Cerebellar nuclear complex (tissue), 1 donor: ENCODE measurements at regions not wholly inside any gene's neighbourhood (a gene's known extent, or its start where the extent isn't known, plus 50 kb on each side); places are given as distances from the start of the nearest gene placed in this dataset.

Experiments used
- DNase-seq, 2 experiments: peaks; one replicate each; lab custom pipeline; 2025; lab: John Stamatoyannopoulos, UW

DNA sequence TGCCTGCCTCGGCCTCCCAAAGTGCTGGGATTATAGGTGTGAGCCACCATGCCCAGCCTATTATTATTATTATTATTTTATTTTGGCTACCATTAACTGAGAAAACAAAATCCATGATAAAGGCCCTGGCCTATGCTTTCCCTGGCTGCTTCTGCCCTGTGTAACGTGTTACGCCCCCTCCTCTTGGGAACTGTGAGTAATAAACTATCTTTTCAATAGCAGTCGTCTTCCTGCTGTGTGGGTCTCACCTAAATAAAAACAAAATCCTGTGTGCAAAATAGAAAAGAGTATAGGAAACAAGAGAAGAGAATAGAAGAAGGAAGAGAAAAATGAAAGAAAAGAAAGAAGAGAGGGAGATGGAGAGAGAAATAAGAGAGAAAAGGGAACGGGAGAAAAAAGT is 237.0 kb downstream of the MIAT start:
- DNase-seq, result no peak

DNA sequence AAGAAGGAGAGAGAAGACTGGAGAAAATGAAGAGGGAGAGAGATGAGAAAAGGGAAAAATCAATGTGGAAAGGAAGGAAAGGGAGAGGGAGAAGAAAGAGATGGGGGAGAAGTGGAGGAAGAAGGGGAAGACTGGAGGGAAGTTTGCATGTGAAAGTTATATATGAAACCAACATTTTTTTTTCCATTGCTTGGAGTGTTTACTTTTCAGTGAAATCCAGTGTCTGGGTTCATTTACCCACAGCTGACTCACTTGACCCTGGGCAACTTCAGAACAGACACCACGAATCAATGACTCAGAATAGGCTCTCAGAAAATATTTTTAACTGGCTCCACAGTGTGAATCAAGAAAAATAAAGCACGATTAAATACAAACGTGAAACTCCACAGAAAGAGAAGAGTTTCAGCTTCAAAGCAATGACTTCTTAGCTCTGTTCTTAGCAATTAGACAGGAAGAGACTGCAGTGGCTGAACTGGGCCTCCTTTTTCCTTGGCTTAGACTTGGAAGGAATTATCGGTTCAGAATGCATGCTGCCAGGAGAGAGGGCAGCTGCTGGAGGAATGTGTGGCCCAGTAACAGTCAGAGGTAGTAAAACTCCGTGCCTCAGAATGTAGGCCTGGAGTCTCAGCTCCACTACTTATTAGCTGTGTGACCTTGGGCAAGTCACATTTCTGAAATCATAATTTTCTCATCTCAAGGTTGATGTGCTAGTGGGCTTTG is 237.5 kb downstream of the MIAT start:
- no peak for DNase-seq

DNA sequence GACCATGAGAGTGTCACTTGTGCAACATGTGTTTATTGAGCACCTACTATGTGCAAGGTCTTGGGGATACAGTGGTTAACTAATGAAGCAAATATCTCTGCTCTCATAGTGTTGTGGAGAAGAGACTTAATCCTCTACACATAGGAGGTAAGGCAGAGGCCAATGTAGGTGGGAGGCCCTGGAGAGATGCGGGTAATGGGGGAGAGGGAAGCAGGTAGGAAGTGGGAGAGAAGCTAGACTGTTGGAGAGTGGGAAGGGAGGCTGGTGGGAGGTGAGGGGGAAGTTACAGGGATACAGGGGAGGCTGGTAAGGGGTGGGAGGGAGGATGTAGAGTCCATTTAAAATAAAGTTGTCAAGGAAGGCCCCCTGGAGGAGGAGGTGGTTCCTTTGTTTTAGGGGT is 240.0 kb downstream of the MIAT start:
- DNase-seq, result no peak

- DNase-seq, result no peak
These were observed 241.7 kb downstream of the MIAT start for GRCh38 chr22:26898946-26899605.

- DNase-seq, result no peak
These were observed 243.4 kb downstream of the MIAT start for GRCh38 chr22:26900787-26901186.

GRCh38 chr22:26901198-26901816 is 243.9 kb downstream of the MIAT start:
- no peak for DNase-seq

GRCh38 chr22:26902401-26903029 is 245.1 kb downstream of the MIAT start:
- DNase-seq, result no peak

DNA sequence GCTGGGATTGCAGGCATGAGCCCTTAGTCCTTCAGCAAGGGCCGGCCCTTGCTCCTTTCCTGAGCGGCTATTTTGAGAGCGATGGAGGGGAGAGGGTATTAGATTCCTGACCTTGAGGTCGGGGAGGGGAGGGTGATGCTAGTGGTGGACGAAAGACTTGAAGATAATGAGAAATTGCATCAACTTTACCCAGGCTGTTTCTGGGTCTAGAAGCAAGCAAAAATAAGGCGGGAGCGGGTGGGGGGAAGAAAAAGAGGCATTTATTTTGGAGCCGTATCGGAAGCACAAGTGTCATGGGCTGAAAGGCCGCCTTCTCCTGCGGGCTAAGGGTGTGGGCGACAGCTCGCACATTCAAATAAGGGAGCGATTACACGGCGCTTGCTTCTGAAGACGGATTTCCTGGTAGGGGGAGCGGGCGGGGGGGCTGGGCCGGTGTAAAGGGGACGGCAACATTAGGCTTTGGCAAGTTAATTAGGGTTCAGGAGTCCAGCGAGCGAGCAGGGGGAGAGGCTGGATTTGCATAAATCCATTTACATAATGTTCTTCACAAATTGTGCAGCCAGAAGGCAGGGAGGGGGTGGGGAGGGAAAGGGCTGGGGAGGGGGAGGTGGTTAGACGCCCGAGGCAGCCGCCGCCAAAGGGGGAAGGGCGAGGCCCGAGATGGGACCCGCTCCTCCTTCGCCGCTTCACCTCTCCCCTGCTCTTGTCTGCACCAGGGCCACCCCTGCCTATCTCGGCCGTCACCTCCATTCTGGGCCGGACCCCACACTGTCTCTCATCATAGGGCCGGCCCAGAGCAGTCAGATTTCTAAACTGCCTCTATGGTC is 245.9 kb downstream of the MIAT start:
- no peak for DNase-seq

- DNase-seq, result no peak
These were observed 247.1 kb downstream of the MIAT start for GRCh38 chr22:26904483-26904882.

GRCh38 chr22:26905076-26905475 is 247.7 kb downstream of the MIAT start:
- no peak for DNase-seq

DNA sequence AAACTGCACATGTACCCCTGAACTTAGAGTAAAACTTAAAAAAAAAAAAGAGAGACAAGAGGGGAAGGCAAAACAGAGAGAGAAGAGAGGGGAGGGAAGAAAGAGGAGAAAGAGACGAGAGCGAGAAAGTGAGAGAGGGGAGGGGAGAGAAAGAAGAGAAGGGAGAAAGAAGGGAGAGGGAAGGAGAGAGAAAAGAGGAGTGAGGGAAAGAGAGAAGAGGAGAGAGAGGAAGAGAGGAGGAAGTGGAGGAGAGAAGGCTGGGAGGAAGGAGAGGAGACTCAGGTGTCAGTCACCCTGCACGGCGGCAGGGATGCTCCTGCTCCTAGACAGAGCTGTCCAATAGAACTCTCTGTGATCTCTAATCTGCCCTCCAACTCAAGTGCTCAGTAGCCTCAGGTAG is 248.3 kb downstream of the MIAT start:
- DNase-seq, result no peak

DNA sequence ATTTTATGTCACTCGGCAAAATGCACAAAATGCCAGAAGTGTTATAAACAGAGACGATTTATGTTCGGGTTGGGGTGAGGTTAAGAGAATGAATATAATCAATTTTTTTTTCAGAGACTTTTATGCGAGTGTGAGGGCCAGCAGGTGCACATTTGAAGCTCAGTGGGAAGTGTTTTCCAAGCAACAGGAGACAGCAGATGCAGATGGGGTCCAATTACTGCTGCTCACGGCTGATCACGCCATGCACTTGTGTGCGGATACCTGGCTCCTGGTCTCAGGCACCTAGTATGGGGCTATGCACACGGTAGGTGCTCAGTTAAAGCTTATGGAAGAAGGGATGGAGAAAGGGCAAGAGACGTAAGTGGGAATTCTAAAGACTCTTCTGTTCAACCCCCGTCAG is 249.1 kb downstream of the MIAT start:
- DNase-seq, result no peak

- DNase-seq, result no peak
These were observed 250.0 kb downstream of the MIAT start for GRCh38 chr22:26907366-26907765.

DNA sequence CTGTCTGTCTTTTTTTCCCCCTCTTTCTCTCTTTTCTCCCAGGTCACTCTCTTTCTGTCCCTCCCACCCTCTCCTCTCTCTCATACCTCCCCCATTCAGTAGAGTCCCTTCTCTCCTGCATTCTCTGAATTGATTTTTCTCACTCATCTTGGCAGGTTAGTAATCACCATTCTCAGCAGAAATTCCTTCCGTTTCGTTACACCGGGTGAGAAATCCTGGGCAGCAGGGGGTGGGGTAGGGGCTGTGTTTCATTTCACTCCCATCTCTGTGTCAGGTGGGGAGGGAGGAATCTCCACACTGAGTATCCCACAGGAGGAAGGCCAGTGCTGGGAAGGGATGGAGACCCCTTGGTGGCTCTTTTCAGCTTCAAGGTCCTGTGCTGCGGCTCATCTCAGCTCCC is 253.5 kb downstream of the MIAT start:
- DNase-seq, result no peak

DNA sequence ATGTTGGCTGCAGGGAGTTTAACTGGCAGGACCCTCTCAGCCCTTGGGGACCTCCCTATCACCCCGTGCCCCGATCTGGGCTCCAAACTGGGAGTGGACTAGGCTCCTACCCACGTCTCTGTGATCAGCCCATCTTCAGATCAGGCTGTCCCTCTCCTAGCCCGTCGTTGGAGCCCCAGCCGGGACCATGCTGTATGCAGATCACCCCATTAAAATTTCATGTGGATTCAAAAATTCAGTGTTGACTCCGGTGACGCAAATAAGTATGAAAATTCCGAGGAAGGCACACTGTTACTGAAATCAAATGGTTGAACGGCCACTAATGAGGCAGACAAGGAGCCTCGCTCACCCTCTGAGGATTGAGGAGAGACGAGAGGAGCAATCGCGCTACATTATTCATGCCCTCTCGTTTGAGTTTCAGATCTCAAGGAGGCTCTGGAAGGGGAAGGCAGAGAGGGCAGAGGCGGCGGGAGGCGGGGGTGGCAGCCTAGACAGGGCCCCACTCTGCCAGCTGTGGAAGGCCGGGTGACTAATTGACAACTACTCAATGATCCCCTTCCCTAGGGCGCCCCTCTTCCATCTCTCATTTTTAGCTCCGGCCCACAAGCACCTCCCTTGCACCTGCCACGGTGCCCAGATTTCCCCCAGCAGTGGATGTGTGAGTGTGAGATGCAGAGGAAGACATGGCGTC is 255.4 kb downstream of the MIAT start:
- DNase-seq, result no peak

DNA sequence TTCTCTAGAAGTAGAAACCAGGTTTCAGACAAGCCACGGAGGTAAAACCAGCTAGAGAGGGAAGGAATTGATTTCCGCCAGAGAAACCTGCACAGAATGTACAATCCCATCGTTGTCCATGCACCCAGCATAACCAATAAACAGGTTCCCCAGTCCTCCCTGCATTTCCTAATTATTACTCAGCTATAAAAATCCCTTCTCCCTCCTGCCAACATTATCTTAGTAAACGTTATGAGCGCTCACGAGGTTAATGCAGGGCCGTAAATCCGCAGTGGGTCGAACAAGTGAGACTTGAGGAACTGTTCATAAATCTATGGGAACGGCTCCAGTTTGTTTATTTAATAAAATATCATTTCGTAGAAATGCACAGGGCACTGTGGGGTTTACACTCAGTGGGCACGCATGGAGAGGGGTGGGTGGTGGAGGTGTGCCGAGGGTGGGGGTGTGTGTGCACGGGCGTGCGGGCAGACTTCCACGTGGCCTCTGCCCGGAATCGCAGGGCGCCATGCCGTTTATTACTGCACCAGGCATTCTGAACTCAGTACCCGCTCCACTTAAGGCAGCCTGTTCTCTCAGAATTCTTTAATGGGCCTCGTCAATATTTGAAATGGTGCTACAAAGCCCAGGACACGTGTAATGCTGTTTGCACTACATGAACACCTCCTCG is 257.3 kb downstream of the MIAT start:
- no peak for DNase-seq

DNA sequence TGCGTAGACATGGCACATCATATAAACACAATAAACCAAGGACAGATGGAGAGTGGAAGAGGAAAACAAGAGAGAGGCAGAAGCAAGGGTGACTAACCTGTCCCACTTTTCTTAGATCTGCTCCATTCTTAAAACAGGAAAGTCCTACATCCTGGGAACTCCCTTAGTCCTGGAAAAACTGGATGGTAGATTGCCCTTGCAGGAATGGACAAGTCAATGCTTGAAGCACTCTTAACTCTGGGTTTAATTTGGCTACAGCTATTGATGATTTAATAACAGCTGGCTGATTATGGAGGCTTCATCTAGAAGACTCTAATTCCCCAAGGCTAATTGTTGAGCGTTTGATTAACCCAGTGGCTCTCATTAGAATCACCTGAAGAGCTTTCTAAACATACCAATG is 258.8 kb downstream of the MIAT start:
- DNase-seq, result no peak

DNA sequence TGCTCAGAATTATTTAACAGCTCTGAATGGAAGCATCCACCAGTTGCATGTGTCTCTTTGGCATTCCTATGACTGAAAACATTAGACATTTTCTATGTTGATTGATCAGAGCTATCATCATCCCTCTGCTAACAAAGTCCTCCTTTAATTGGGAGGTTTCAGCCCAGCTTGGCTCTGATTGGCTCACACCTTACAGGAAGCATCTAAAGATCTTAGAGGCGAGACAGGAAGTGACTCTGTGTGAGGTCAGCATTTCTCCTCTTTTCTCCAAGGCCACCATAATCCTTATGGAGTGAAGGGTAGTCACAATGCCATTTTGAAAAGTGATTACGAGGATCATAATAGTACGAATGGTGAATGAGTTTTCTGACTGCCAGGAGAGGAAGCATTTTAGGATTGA is 260.8 kb downstream of the MIAT start:
- DNase-seq, result no peak

GRCh38 chr22:26921726-26922125 is 264.3 kb downstream of the MIAT start:
- DNase-seq, result no peak

- no peak for DNase-seq
These were observed 265.4 kb downstream of the MIAT start for GRCh38 chr22:26922806-26923205.

DNA sequence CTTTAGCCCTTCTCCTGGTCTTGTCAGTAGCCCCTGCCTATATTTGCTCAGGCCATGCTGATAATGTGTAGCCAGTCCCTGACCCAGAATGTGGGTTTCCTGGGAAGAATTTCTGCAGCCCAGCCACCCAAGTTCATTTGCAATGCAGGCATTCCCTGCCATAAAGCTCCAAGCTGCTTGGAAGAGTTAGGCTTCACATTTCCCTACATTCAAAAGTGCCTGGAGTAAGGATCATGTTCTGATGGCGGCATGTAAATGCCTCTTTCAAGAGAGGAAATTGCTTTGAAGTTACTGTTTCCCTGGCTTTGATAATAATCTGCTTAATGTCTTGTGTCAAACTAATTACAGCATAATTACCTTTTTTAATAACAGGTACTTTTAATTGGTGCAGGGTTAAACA is 266.1 kb downstream of the MIAT start:
- DNase-seq, result no peak
